ENCODE measurements at regions not wholly inside any gene's neighbourhood (a gene's known extent, or its start where the extent isn't known, plus 50 kb on each side); places are given as distances from the start of the nearest gene placed in this dataset.

GRCh38 chr11:39960206-39960605 lies 1499.2 kb downstream of the LRRC4C start:
- TF ChIP-seq CTCF (IDR thresholded peaks at IDR 0.05; ENCODE audit: low read depth, low read length) (no peak), POLR2A (IDR thresholded peaks at IDR 0.05; ENCODE audit: extremely low read depth, insufficient read length) (no peak), MYC (IDR thresholded peaks at IDR 0.05; ENCODE audit: low read depth, low read length) (no peak)
